HG03025 (cell line): ENCODE measurements at regions not wholly inside any gene's neighbourhood (a gene's known extent, or its start where the extent isn't known, plus 50 kb on each side); places are given as distances from the start of the nearest gene placed in this dataset.

Experiments
- ATAC-seq: cut with Tn5 transposase; IDR thresholded peaks from one replicate; pipeline ENCODE4 v1.9.1; 2021; ENCODE audit warnings: mild to moderate bottlenecking, moderate library complexity; ENCODE audit not compliant: unreplicated experiment, low FRiP score

GRCh38 chr21:32216293-32216692, 62.6 kb downstream of the MIS18A start:
- no peak for ATAC-seq

- no peak for ATAC-seq
These were observed 63.6 kb downstream of the MIS18A start for GRCh38 chr21:32215306-32215685.

GRCh38 chr21:32214654-32215305, 64.1 kb downstream of the MIS18A start:
- no peak for ATAC-seq

GRCh38 chr21:32212116-32212515, 66.7 kb downstream of the MIS18A start:
- no peak for ATAC-seq

- ATAC-seq, result no peak
These were observed 67.5 kb downstream of the MIS18A start for GRCh38 chr21:32211306-32211705.

- ATAC-seq, result no peak
These were observed 69.3 kb downstream of the MIS18A start for GRCh38 chr21:32209580-32209979.

GRCh38 chr21:32207406-32207716, 71.5 kb downstream of the MIS18A start:
- no peak for ATAC-seq

GRCh38 chr21:32206631-32207405, 72.0 kb downstream of the MIS18A start:
- no peak for ATAC-seq

- ATAC-seq, result no peak
These were observed 74.9 kb downstream of the MIS18A start for GRCh38 chr21:32203877-32204480.

- ATAC-seq, result no peak
These were observed 78.8 kb downstream of the MIS18A start for GRCh38 chr21:32200029-32200428.

GRCh38 chr21:32198384-32198783, 80.5 kb downstream of the MIS18A start:
- ATAC-seq, result no peak

GRCh38 chr21:32197896-32198295, 81.0 kb downstream of the MIS18A start:
- no peak for ATAC-seq

- ATAC-seq, result no peak
These were observed 82.8 kb downstream of the MIS18A start for GRCh38 chr21:32196001-32196400.

- ATAC-seq, result no peak
These were observed 85.8 kb downstream of the MIS18A start for GRCh38 chr21:32193098-32193465.

GRCh38 chr21:32192291-32193097, 86.4 kb downstream of the MIS18A start:
- no peak for ATAC-seq

GRCh38 chr21:32190493-32191144, 88.2 kb downstream of the MIS18A start:
- ATAC-seq, result no peak

- ATAC-seq, result no peak
These were observed 89.0 kb downstream of the MIS18A start for GRCh38 chr21:32189688-32190483.

GRCh38 chr21:32186804-32187203, 92.0 kb downstream of the MIS18A start:
- no peak for ATAC-seq

- ATAC-seq, result no peak
These were observed 93.1 kb downstream of the MIS18A start for GRCh38 chr21:32185726-32186125.

GRCh38 chr21:32185103-32185502, 93.7 kb downstream of the MIS18A start:
- ATAC-seq, result no peak
